ENCODE measurements at regions not wholly inside any gene's neighbourhood (a gene's known extent, or its start where the extent isn't known, plus 50 kb on each side); places are given as distances from the start of the nearest gene placed in this dataset.

DNA sequence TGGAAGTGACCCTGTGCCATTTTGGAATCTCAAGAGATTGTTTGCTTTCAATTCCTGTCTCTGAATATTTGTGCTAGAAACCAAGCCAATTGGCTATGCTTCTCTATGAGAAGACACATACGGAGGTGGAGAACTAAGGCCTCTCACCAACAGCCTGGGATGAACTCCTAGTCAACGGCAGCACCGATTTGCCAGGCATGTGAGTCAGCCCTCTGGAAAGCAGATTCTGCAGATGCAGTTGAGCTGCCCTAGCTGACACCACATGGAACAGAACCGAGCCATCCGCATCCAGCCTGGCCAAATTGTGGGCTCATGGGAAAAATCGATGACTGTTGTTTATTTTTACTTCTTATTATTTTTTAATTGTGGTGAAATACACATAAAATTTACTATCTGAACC lies 58.2 kb upstream of the WDFY3 start:
- TF ChIP-seq, protein P1, sequence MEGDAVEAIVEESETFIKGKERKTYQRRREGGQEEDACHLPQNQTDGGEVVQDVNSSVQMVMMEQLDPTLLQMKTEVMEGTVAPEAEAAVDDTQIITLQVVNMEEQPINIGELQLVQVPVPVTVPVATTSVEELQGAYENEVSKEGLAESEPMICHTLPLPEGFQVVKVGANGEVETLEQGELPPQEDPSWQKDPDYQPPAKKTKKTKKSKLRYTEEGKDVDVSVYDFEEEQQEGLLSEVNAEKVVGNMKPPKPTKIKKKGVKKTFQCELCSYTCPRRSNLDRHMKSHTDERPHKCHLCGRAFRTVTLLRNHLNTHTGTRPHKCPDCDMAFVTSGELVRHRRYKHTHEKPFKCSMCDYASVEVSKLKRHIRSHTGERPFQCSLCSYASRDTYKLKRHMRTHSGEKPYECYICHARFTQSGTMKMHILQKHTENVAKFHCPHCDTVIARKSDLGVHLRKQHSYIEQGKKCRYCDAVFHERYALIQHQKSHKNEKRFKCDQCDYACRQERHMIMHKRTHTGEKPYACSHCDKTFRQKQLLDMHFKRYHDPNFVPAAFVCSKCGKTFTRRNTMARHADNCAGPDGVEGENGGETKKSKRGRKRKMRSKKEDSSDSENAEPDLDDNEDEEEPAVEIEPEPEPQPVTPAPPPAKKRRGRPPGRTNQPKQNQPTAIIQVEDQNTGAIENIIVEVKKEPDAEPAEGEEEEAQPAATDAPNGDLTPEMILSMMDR (IDR thresholded peaks at IDR 0.05 in 8 of 11, conservative IDR thresholded peaks at IDR 0.05 in 3 of 11): no peak
- TF ChIP-seq POLR2A (IDR thresholded peaks at IDR 0.05): no peak
